CD4-positive, alpha-beta T cell (primary cell): ENCODE measurements at regions not wholly inside any gene's neighbourhood (a gene's known extent, or its start where the extent isn't known, plus 50 kb on each side); places are given as distances from the start of the nearest gene placed in this dataset.

Experiments used
- ATAC-seq: fragments of 200-7000 bp; cut with Tn5 transposase; one replicate; pipeline ENCODE4 v1.10.0; 2022; ENCODE audit warnings: mild to moderate bottlenecking; ENCODE audit not compliant: poor library complexity
- CTCF ChIA-PET: fragments of 350-600 bp; sonication (Branson Sonifier 250); formaldehyde crosslinking; loops from one replicate; lab custom pipeline; 2021; ENCODE audit warnings: antibody characterized with exemption, inconsistent platforms; lab: Charles Lee
- POLR2A ChIA-PET: fragments of 350-600 bp; sonication (Branson Sonifier 250); formaldehyde crosslinking; loops from one replicate; lab custom pipeline; 2021; ENCODE audit warnings: antibody characterized with exemption, inconsistent platforms; lab: Charles Lee
- DNase-seq, 14 experiments: peaks; one replicate each; pipeline ENCODE4 v3.0.0-alpha.2; 2013 to 2020; ENCODE audit warnings: mixed read lengths in 2 of 14
- H3K27ac ChIP-seq, 2 donors: one replicate each; pipeline versions ENCODE4 v1.5.1 to v1.7.0; 2013; ENCODE audit warnings: low read length in 2 of 2, low read depth in 1 of 2, mild to moderate bottlenecking in 1 of 2
- H3K27me3 ChIP-seq, 2 experiments: 1 replicate in 1 of 2; 2 replicates in 1 of 2; pipeline versions ENCODE4 v1.6.1 to v1.7.0; 2013; ENCODE audit warnings: low read length in 2 of 2, control low read depth in 1 of 2, mild to moderate bottlenecking in 1 of 2, moderate library complexity in 1 of 2; ENCODE audit not compliant: insufficient read depth in 2 of 2, control insufficient read depth in 1 of 2
- H3K36me3 ChIP-seq: one replicate; pipeline ENCODE4 v1.6.1; 2013; ENCODE audit warnings: low read length, control low read depth; ENCODE audit not compliant: insufficient read depth
- H3K4me1 ChIP-seq: one replicate; pipeline ENCODE4 v1.6.1; 2013; ENCODE audit warnings: low read length, control low read depth; ENCODE audit not compliant: insufficient read depth
- H3K4me3 ChIP-seq: one replicate; pipeline ENCODE4 v1.5.1; 2013; ENCODE audit warnings: mild to moderate bottlenecking, low read length, moderate library complexity
- H3K9me3 ChIP-seq, 2 experiments: 1 replicate in 1 of 2; 2 replicates in 1 of 2; pipeline versions ENCODE4 v1.6.1 to v1.7.0; 2013; ENCODE audit warnings: low read length in 2 of 2, mild to moderate bottlenecking in 2 of 2, control low read depth in 1 of 2, moderate library complexity in 1 of 2; ENCODE audit not compliant: control insufficient read depth in 1 of 2, insufficient read depth in 1 of 2
- H3K27ac Mint-ChIP-seq: one replicate; pipeline ENCODE4 v1.8.0; 2020; ENCODE audit warnings: mixed read lengths
- H3K27me3 Mint-ChIP-seq: one replicate; pipeline ENCODE4 v1.8.0; 2021; ENCODE audit warnings: mixed read lengths
- H3K36me3 Mint-ChIP-seq: one replicate; pipeline ENCODE4 v1.8.0; 2021; ENCODE audit warnings: low read depth, mixed read lengths
- H3K4me1 Mint-ChIP-seq: one replicate; pipeline ENCODE4 v1.8.0; 2021; ENCODE audit warnings: low read depth, mixed read lengths
- H3K4me3 Mint-ChIP-seq: one replicate; pipeline ENCODE4 v1.8.0; 2020; ENCODE audit warnings: mild to moderate bottlenecking, mixed read lengths
- H3K9me3 Mint-ChIP-seq: one replicate; pipeline ENCODE4 v1.8.0; 2020; ENCODE audit warnings: mixed read lengths
- CTCF ChIP-seq: fragments of 200-600 bp; IDR thresholded peaks from one replicate; pipeline ENCODE4 v1.8.0; 2022; ENCODE audit warnings: antibody characterized with exemption, mild to moderate bottlenecking
- intact Hi-C, 2 experiments: fragments of 100-400 bp; cut with DNase I in 1 of 2; cut with micrococcal nuclease in 1 of 2; formaldehyde crosslinking; loops; one replicate each; pipeline versions ENCODE4 v1.15.1 to v1.9.0; 2023 to 2025; cut with DNase I, micrococcal nuclease

- Histone ChIP-seq H3K27me3 (no peaks in the 10 kb centered on the region), H3K9me3 (no peaks in the 10 kb centered on the region), H3K4me1 (no peaks in the 10 kb centered on the region), H3K4me3 (no peak overlapping the region), H3K27ac (no peak overlapping the region), H3K36me3 (no peaks in the 10 kb centered on the region)
- peaks cover 2% of the 10 kb centered on the region for H3K9me3 Mint-ChIP-seq
- ChIA-PET CTCF (no interaction called here), POLR2A (no interaction called here)
- H3K4me3 Mint-ChIP-seq, result no peak overlapping the region
- no peak overlapping the region for H3K27ac Mint-ChIP-seq
- no peak for DNase-seq
- intact Hi-C loops, result no loop called here
- no peak for ATAC-seq
- H3K4me1 Mint-ChIP-seq, result no peaks in the 10 kb centered on the region
- H3K36me3 Mint-ChIP-seq, result no peaks in the 10 kb centered on the region
- TF ChIP-seq CTCF, result no peak
- H3K27me3 Mint-ChIP-seq, result no peaks in the 10 kb centered on the region
Observed at GRCh38 chr13:84500016-84500415, 617.7 kb upstream of the SLITRK1 start.

- Mint-ChIP-seq H3K4me3 (no peak overlapping the region), H3K9me3 (peaks cover 2% of the 10 kb centered on the region), H3K4me1 (no peaks in the 10 kb centered on the region), H3K27ac (no peak overlapping the region), H3K36me3 (no peaks in the 10 kb centered on the region), H3K27me3 (no peaks in the 10 kb centered on the region)
- DNase-seq (no peak), ATAC-seq (no peak)
- intact Hi-C loops, result no loop called here
- POLR2A ChIA-PET, result no interaction called here
- TF ChIP-seq CTCF, result no peak
- no peak overlapping the region for H3K4me3 ChIP-seq
- H3K4me1 ChIP-seq, result no peaks in the 10 kb centered on the region
- CTCF ChIA-PET, result no interaction called here
- H3K27ac ChIP-seq, result no peak overlapping the region
- no peaks in the 10 kb centered on the region for H3K27me3 ChIP-seq
- no peaks in the 10 kb centered on the region for H3K36me3 ChIP-seq
- no peaks in the 10 kb centered on the region for H3K9me3 ChIP-seq
Observed at GRCh38 chr13:84497613-84498012, 615.3 kb upstream of the SLITRK1 start.

GRCh38 chr13:84491952-84492351 is 609.7 kb upstream of the SLITRK1 start:
- H3K27ac Mint-ChIP-seq, result no peak overlapping the region
- H3K27me3 ChIP-seq, result no peaks in the 10 kb centered on the region
- H3K4me3 ChIP-seq, result no peak overlapping the region
- H3K9me3 ChIP-seq, result peaks cover 0 to 4% of the 10 kb centered on the region in 2 experiments
- no peaks in the 10 kb centered on the region for H3K36me3 Mint-ChIP-seq
- DNase-seq (peak in 1 of 14 experiments; percentile 3), ATAC-seq (no peak)
- H3K4me3 Mint-ChIP-seq, result no peak overlapping the region
- H3K27me3 Mint-ChIP-seq, result no peaks in the 10 kb centered on the region
- H3K4me1 Mint-ChIP-seq, result no peaks in the 10 kb centered on the region
- no peak overlapping the region for H3K27ac ChIP-seq
- ChIA-PET POLR2A (no interaction called here), CTCF (no interaction called here)
- H3K9me3 Mint-ChIP-seq, result no peaks in the 10 kb centered on the region
- no peaks in the 10 kb centered on the region for H3K36me3 ChIP-seq
- no peak for TF ChIP-seq CTCF
- H3K4me1 ChIP-seq, result no peaks in the 10 kb centered on the region
- intact Hi-C loops, result no loop called here
